H1 (cell line): ENCODE measurements at regions not wholly inside any gene's neighbourhood (a gene's known extent, or its start where the extent isn't known, plus 50 kb on each side); places are given as distances from the start of the nearest gene placed in this dataset.
"Not testable (repeated sequence)": the region's sequence is repeated elsewhere in the genome, so short reads cannot be mapped to it uniquely, and the experiment has no call there.

Source experiments
- CTCF ChIA-PET: fragments of 300-600 bp; sonication (Branson Sonifier 250); formaldehyde crosslinking; loops from one replicate; lab custom pipeline; 2021; ENCODE audit not compliant: partially characterized antibody; lab: Charles Lee
- POLR2A ChIA-PET: fragments of 300-600 bp; sonication (Branson Sonifier 250); formaldehyde crosslinking; loops from one replicate; lab custom pipeline; 2021; ENCODE audit warnings: inconsistent platforms; ENCODE audit not compliant: partially characterized antibody; lab: Charles Lee
- DNase-seq, 2 experiments: peaks; one replicate each; pipeline versions ENCODE4 v3.0.0 to v3.0.0-alpha.2; 2010 to 2022; ENCODE audit warnings: low spot score in 2 of 2, low read depth in 1 of 2, mixed read lengths in 1 of 2
- FAIRE-seq: peaks from 2 replicates; lab custom pipeline; 2011; peaks lifted over from hg19 to GRCh38; lab: Jason Lieb, UNC
- H2AFZ ChIP-seq: 2 replicates; pipeline ENCODE4 v1.8.1; 2012; ENCODE audit warnings: low read length, inconsistent platforms
- H2AK5ac ChIP-seq: 2 replicates; pipeline ENCODE4 v1.6.1; 2013; ENCODE audit warnings: low read depth, low read length
- H2BK120ac ChIP-seq: replicated peaks from 2 replicates; pipeline ENCODE3; 2013; ENCODE audit warnings: low read depth, low read length, inconsistent platforms
- H2BK12ac ChIP-seq: 2 replicates; pipeline ENCODE4 v1.6.1; 2013; ENCODE audit warnings: low read depth, low read length
- H2BK15ac ChIP-seq: 2 replicates; pipeline ENCODE4 v1.6.1; 2013; ENCODE audit warnings: low read length
- H2BK20ac ChIP-seq: 2 replicates; pipeline ENCODE4 v1.6.1; 2013; ENCODE audit warnings: low read length
- H2BK5ac ChIP-seq: 2 replicates; pipeline ENCODE4 v1.6.1; 2013; ENCODE audit warnings: low read depth, low read length
- H3K14ac ChIP-seq: 2 replicates; pipeline ENCODE4 v1.6.1; 2013; ENCODE audit warnings: inconsistent platforms; ENCODE audit not compliant: insufficient read length
- H3K18ac ChIP-seq: 2 replicates; pipeline ENCODE4 v1.6.1; 2013; ENCODE audit warnings: low read length; ENCODE audit errors: extremely low read depth
- H3K23ac ChIP-seq: 2 replicates; pipeline ENCODE4 v1.6.1; 2013; ENCODE audit warnings: inconsistent platforms; ENCODE audit not compliant: insufficient read length
- H3K23me2 ChIP-seq: 2 replicates; pipeline ENCODE4 v1.6.1; 2013; ENCODE audit warnings: low read depth, low read length
- H3K27ac ChIP-seq: 2 replicates; pipeline ENCODE4 v1.6.1; 2011; ENCODE audit warnings: low read depth, low read length, inconsistent platforms
- H3K27me3 ChIP-seq, 4 experiments: replicated peaks in 1 of 4; 1 replicate in 1 of 4; 2 replicates in 3 of 4; pipeline versions ENCODE4 v1.6.1 to v1.8.1; 2011 to 2013; ENCODE audit warnings: low read length in 3 of 4, mild to moderate bottlenecking in 3 of 4, inconsistent platforms in 2 of 4, mixed read lengths in 2 of 4, moderate library complexity in 1 of 4; ENCODE audit not compliant: control insufficient read depth in 3 of 4, insufficient read depth in 3 of 4; ENCODE audit errors: extremely low read depth in 1 of 4
- H3K36me3 ChIP-seq, 4 experiments: 2 replicates each; pipeline versions ENCODE4 v1.6.1 to v1.8.1; 2011 to 2013; ENCODE audit warnings: mild to moderate bottlenecking in 4 of 4, low read length in 3 of 4, moderate library complexity in 2 of 4, control low read depth in 1 of 4, inconsistent platforms in 1 of 4; ENCODE audit not compliant: insufficient read depth in 4 of 4, control insufficient read depth in 2 of 4
- H3K4ac ChIP-seq: replicated peaks from 2 replicates; pipeline ENCODE3; 2013; ENCODE audit warnings: low read length, low read depth, mixed read lengths, inconsistent platforms; ENCODE audit not compliant: insufficient read length
- H3K4me1 ChIP-seq, 4 experiments: replicated peaks in 1 of 4; 1 replicate in 1 of 4; 2 replicates in 3 of 4; pipeline versions ENCODE4 v1.6.1 to v1.8.1; 2011 to 2013; ENCODE audit warnings: low read length in 3 of 4, inconsistent platforms in 2 of 4, mixed read lengths in 1 of 4; ENCODE audit not compliant: insufficient read depth in 4 of 4, control insufficient read depth in 3 of 4
- H3K4me2 ChIP-seq, 2 experiments: 2 replicates each; pipeline versions ENCODE4 v1.6.1 to v1.8.1; 2011 to 2013; ENCODE audit warnings: low read depth in 2 of 2, low read length in 2 of 2, control low read depth in 1 of 2, inconsistent platforms in 1 of 2, mild to moderate bottlenecking in 1 of 2; ENCODE audit not compliant: insufficient read depth in 1 of 2
- H3K4me3 ChIP-seq, 4 experiments: fragments of 200-600, 300-600 bp in 1 of 4; sonication (generic), shearing (Covaris generic), sonication (Bioruptor Twin) in 1 of 4; 2 replicates each; pipeline versions ENCODE4 v1.5.1 to v1.8.1; 2011 to 2016; ENCODE audit warnings: low read length in 4 of 4, low read depth in 3 of 4, control low read depth in 2 of 4, inconsistent platforms in 2 of 4, mild to moderate bottlenecking in 2 of 4, mixed read lengths in 1 of 4, moderate library complexity in 1 of 4; ENCODE audit not compliant: insufficient read depth in 2 of 4; ENCODE audit errors: extremely low read depth in 1 of 4
- H3K56ac ChIP-seq: replicated peaks from 2 replicates; pipeline ENCODE3; 2013; ENCODE audit warnings: low read depth, mild to moderate bottlenecking, mixed read lengths, low read length, inconsistent platforms; ENCODE audit not compliant: insufficient read length
- H3K79me1 ChIP-seq: 2 replicates; pipeline ENCODE4 v1.6.1; 2013; ENCODE audit warnings: low read depth, low read length, control low read depth
- H3K79me2 ChIP-seq, 2 experiments: 2 replicates each; pipeline versions ENCODE4 v1.6.1 to v1.8.1; 2012 to 2013; ENCODE audit warnings: low read length in 2 of 2, mild to moderate bottlenecking in 2 of 2, inconsistent platforms in 1 of 2; ENCODE audit not compliant: insufficient read depth in 2 of 2, control insufficient read depth in 1 of 2
- H3K9ac ChIP-seq, 4 experiments: replicated peaks in 1 of 4; 1 replicate in 1 of 4; 2 replicates in 3 of 4; pipeline versions ENCODE4 v1.6.1 to v1.8.1; 2011 to 2013; ENCODE audit warnings: low read depth in 3 of 4, low read length in 3 of 4, control low read depth in 2 of 4, mild to moderate bottlenecking in 2 of 4, moderate library complexity in 2 of 4, inconsistent platforms in 1 of 4; ENCODE audit errors: extremely low read depth in 1 of 4
- H3K9me3 ChIP-seq, 2 experiments: 2 replicates each; pipeline versions ENCODE4 v1.6.1 to v1.8.1; 2012 to 2013; ENCODE audit warnings: mild to moderate bottlenecking in 2 of 2, moderate library complexity in 2 of 2, control low read depth in 1 of 2, inconsistent platforms in 1 of 2, low read depth in 1 of 2, low read length in 1 of 2, mixed read lengths in 1 of 2; ENCODE audit not compliant: insufficient read depth in 2 of 2
- H4K20me1 ChIP-seq, 2 experiments: replicated peaks in 1 of 2; 2 replicates each; pipeline versions ENCODE3 to v1.8.1; 2011 to 2013; ENCODE audit warnings: inconsistent platforms in 2 of 2, low read length in 2 of 2, mild to moderate bottlenecking in 1 of 2; ENCODE audit not compliant: insufficient read depth in 2 of 2, control insufficient read depth in 1 of 2
- H4K5ac ChIP-seq: 2 replicates; pipeline ENCODE4 v1.6.1; 2013; ENCODE audit warnings: low read length, low read depth, mixed read lengths, inconsistent platforms; ENCODE audit not compliant: insufficient read length
- H4K8ac ChIP-seq: 2 replicates; pipeline ENCODE4 v1.8.0; 2013; ENCODE audit warnings: mild to moderate bottlenecking, moderate library complexity, low read length, inconsistent platforms; ENCODE audit not compliant: insufficient read depth; ENCODE audit errors: extremely low read depth
- H4K91ac ChIP-seq: replicated peaks from 2 replicates; pipeline ENCODE3; 2013; ENCODE audit warnings: low read length, mixed read lengths, inconsistent platforms; ENCODE audit not compliant: insufficient read length
- MAFK ChIP-seq: IDR thresholded peaks from 2 replicates; pipeline ENCODE4 v1.6.1; 2012; ENCODE audit warnings: low read depth, mild to moderate bottlenecking, improper control_type of control experiment, low read length
- WGBS, 2 experiments: shearing (Covaris generic) in 1 of 2; methylation state at CpG; one replicate each; pipeline versions ENCODE4 v1.1.6 to v1.1.7; 2013 to 2015; ENCODE audit warnings: low lambda C conversion rate in 2 of 2, mixed read lengths in 2 of 2, inconsistent platforms in 1 of 2, low coverage in 1 of 2, missing lambda C conversion rate in 1 of 2; ENCODE audit not compliant: insufficient replicate concordance in 2 of 2, insufficient coverage in 1 of 2, insufficient read length in 1 of 2; ENCODE audit errors: extremely low coverage in 1 of 2, missing lambda C conversion rate in 1 of 2; 5-methylcytosine and 5-hydroxymethylcytosine counted together

- FAIRE-seq = peak; percentile 36
- H2BK5ac ChIP-seq, H4K8ac ChIP-seq, H3K9ac ChIP-seq, H3K27ac ChIP-seq, H3K9me3 ChIP-seq, H3K36me3 ChIP-seq, H3K4me3 ChIP-seq, H3K56ac ChIP-seq, H3K4ac ChIP-seq, H3K14ac ChIP-seq, H3K79me1 ChIP-seq, H2BK12ac ChIP-seq, H2BK20ac ChIP-seq, DNase-seq, H2AK5ac ChIP-seq, H2AFZ ChIP-seq, H2BK15ac ChIP-seq, H3K27me3 ChIP-seq, H4K5ac ChIP-seq, H3K18ac ChIP-seq, H4K20me1 ChIP-seq, H4K91ac ChIP-seq, H3K79me2 ChIP-seq, H2BK120ac ChIP-seq, H3K23me2 ChIP-seq, H3K23ac ChIP-seq, POLR2A ChIA-PET, H3K4me1 ChIP-seq: not testable (repeated sequence)
- 0 out of 4 replicates have a peak overlapping the region, but pooled peaks of 1 of the 2 experiments have one; percentile 27 for H3K4me2 ChIP-seq
- TF ChIP-seq MAFK = peak; percentile 86
- WGBS, 2 experiments = 74% methylated on average over 1 of the region's 1 CpG; no CpG with 5 or more reads in 1 of the 2 experiments
- CTCF ChIA-PET = interaction anchor here (1.1 kb wide), 1 partner anchor 15 kb away, joined by 3 read pairs; no protein-coding TSS in a partner anchor
These were observed 371.8 kb downstream of the SRGAP2C start for GRCh38 chr1:121556560-121556959.

- peak; percentile 32 for FAIRE-seq
- H2BK5ac ChIP-seq, H4K20me1 ChIP-seq, H3K9ac ChIP-seq, H2AFZ ChIP-seq, H4K5ac ChIP-seq, H3K4me1 ChIP-seq, H3K79me1 ChIP-seq, H2AK5ac ChIP-seq, H3K27me3 ChIP-seq, H3K27ac ChIP-seq, H3K79me2 ChIP-seq, DNase-seq, H2BK120ac ChIP-seq, H4K8ac ChIP-seq, H3K23ac ChIP-seq, H3K4me3 ChIP-seq, H3K4me2 ChIP-seq, H3K36me3 ChIP-seq, H3K14ac ChIP-seq, H4K91ac ChIP-seq, CTCF ChIA-PET, H3K23me2 ChIP-seq, H3K18ac ChIP-seq, H2BK12ac ChIP-seq, H3K9me3 ChIP-seq, H3K56ac ChIP-seq, H2BK15ac ChIP-seq, POLR2A ChIA-PET, H2BK20ac ChIP-seq, H3K4ac ChIP-seq: not testable (repeated sequence)
- 75% methylated on average over 1 of the region's 1 CpG; no CpG with 5 or more reads in 1 of the 2 experiments for WGBS, 2 experiments
These were observed 373.3 kb downstream of the SRGAP2C start for GRCh38 chr1:121558034-121558433.
